HL-60 (cell line): ENCODE measurements at regions not wholly inside any gene's neighbourhood (a gene's known extent, or its start where the extent isn't known, plus 50 kb on each side); places are given as distances from the start of the nearest gene placed in this dataset.

Source experiments
- DNase-seq, 2 experiments: peaks; one replicate each; pipeline ENCODE4 v3.0.0-alpha.2; 2010 to 2020; ENCODE audit warnings: low read depth in 1 of 2, low spot score in 1 of 2
- H3K27ac ChIP-seq: fragments of 250-450 bp; sonication (Bioruptor Pico); replicated peaks from 2 replicates; pipeline ENCODE4 v1.5.1; 2020; ENCODE audit warnings: mild to moderate bottlenecking, moderate library complexity
- H3K27me3 ChIP-seq: fragments of 250-450 bp; sonication (Bioruptor Pico); 2 replicates; pipeline ENCODE4 v1.5.1; 2021; ENCODE audit warnings: mild to moderate bottlenecking, moderate library complexity; ENCODE audit not compliant: insufficient read depth, poor library complexity, severe bottlenecking
- H3K4me3 ChIP-seq: replicated peaks from 2 replicates; pipeline ENCODE4 v1.5.1; 2011; ENCODE audit warnings: mild to moderate bottlenecking, control low read depth, low read length; ENCODE audit not compliant: insufficient read depth
- GABPA ChIP-seq: IDR thresholded peaks from 2 replicates; pipeline ENCODE4 v1.6.1; 2012; ENCODE audit warnings: low read depth
- POLR2AphosphoS5 ChIP-seq: IDR thresholded peaks from 2 replicates; pipeline ENCODE4 v1.6.1; 2012; ENCODE audit warnings: low read depth
- SPI1 ChIP-seq: IDR thresholded peaks from 2 replicates; pipeline ENCODE4 v1.6.1; 2012; ENCODE audit warnings: low read depth, mild to moderate bottlenecking, borderline replicate concordance
- TF ChIP-seq, protein P1 (sequence below): IDR thresholded peaks from 2 replicates; pipeline ENCODE4 v1.6.1; 2012; ENCODE audit warnings: low read depth; ENCODE audit not compliant: insufficient replicate concordance
- TF ChIP-seq, protein P2 (sequence below): IDR thresholded peaks from one replicate; pipeline ENCODE4 v1.5.1; 2011; ENCODE audit warnings: low read length, control low read depth, inconsistent platforms; ENCODE audit not compliant: insufficient read depth

DNA sequence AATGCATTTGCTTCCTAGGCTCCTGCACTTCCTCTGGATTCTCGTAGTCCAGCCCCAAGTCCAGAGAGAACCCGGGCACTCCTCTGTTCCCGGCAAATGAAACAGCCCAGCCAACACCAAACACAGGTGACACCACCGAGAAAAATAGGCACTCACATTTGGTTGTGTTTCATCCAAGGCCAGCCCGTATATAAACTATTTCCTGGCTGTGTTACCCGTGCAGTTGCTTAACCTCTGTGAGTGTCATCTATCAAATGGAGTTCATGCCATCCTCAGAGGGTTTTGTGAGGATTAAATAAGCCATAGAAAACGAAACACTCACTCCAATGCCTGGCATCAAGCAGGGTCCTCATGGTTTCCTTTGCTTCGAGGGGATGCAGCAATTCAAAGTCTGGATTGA lies 115.2 kb downstream of the BOD1 start:
- DNase-seq = no peak
- Histone ChIP-seq H3K27me3 (no peaks in the 10 kb centered on the region), H3K4me3 (no peak overlapping the region), H3K27ac (no peak overlapping the region)
- TF ChIP-seq GABPA (no peak), SPI1 (no peak), POLR2AphosphoS5 (no peak)
- TF ChIP-seq, protein P1, sequence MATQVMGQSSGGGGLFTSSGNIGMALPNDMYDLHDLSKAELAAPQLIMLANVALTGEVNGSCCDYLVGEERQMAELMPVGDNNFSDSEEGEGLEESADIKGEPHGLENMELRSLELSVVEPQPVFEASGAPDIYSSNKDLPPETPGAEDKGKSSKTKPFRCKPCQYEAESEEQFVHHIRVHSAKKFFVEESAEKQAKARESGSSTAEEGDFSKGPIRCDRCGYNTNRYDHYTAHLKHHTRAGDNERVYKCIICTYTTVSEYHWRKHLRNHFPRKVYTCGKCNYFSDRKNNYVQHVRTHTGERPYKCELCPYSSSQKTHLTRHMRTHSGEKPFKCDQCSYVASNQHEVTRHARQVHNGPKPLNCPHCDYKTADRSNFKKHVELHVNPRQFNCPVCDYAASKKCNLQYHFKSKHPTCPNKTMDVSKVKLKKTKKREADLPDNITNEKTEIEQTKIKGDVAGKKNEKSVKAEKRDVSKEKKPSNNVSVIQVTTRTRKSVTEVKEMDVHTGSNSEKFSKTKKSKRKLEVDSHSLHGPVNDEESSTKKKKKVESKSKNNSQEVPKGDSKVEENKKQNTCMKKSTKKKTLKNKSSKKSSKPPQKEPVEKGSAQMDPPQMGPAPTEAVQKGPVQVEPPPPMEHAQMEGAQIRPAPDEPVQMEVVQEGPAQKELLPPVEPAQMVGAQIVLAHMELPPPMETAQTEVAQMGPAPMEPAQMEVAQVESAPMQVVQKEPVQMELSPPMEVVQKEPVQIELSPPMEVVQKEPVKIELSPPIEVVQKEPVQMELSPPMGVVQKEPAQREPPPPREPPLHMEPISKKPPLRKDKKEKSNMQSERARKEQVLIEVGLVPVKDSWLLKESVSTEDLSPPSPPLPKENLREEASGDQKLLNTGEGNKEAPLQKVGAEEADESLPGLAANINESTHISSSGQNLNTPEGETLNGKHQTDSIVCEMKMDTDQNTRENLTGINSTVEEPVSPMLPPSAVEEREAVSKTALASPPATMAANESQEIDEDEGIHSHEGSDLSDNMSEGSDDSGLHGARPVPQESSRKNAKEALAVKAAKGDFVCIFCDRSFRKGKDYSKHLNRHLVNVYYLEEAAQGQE = no peak
- TF ChIP-seq, protein P2, sequence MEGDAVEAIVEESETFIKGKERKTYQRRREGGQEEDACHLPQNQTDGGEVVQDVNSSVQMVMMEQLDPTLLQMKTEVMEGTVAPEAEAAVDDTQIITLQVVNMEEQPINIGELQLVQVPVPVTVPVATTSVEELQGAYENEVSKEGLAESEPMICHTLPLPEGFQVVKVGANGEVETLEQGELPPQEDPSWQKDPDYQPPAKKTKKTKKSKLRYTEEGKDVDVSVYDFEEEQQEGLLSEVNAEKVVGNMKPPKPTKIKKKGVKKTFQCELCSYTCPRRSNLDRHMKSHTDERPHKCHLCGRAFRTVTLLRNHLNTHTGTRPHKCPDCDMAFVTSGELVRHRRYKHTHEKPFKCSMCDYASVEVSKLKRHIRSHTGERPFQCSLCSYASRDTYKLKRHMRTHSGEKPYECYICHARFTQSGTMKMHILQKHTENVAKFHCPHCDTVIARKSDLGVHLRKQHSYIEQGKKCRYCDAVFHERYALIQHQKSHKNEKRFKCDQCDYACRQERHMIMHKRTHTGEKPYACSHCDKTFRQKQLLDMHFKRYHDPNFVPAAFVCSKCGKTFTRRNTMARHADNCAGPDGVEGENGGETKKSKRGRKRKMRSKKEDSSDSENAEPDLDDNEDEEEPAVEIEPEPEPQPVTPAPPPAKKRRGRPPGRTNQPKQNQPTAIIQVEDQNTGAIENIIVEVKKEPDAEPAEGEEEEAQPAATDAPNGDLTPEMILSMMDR = no peak

DNA sequence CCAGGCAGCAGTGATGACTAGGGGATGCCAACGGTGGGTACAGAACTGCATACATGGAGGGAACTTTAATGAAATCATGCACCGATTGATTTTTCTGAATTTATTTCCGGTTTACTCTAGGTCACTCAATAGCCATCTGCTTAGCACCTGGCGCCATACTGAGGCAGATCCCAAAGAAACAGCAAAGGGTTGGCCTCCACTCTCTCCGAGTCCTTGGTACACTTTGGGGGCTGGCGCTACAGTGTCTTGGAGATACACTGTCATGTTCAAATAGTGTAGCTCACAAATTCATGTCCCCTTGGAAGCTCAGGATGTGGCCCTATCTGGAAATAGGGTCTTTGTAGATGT lies 116.3 kb downstream of the BOD1 start:
- Histone ChIP-seq H3K27ac (no peak overlapping the region), H3K27me3 (no peaks in the 10 kb centered on the region), H3K4me3 (no peak overlapping the region)
- no peak for DNase-seq
- TF ChIP-seq SPI1 (no peak), POLR2AphosphoS5 (no peak)
- TF ChIP-seq, protein P1 = no peak
- TF ChIP-seq, protein P2 = no peak

DNA sequence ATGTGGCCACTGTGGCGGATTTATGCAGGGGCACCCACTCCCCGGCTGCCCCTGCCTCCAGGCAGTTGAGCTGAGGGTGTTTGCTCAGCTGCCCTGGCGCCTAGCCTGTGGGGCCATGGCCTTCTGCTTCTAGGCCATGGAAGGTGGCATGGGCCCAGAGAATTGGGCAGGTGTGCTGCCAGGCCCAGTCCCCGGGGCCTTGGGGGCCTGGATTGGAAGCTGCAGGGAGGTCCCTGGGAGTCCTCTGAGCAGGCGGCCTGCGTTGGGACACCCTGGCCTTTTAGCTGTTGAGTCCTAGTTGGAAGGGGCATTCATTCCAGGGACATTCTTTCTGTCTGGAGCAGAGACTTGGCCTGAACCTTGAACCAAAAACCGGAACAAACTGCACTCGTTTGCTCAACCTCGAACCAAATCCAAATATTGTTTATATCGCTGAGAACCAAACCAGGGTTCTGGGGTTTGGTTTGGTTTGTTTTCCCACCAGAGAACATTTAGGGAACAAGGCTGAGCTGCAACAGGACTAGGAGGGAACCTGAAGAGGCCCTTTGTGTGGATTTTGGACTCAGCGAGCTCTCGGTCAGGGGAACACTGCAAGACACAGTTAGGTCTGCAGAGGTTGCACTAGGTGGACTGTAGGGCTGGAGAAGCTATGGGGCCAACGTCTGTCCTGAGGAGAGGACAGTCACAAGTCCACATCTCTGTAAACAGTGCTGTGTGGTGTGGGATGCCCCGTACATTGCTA lies 116.8 kb downstream of the BOD1 start:
- Histone ChIP-seq H3K27ac (no peak overlapping the region), H3K27me3 (no peaks in the 10 kb centered on the region)

More for the DNA sequence above, 116.8 kb downstream of the BOD1 start:
- no peak for DNase-seq
- no peak overlapping the region for H3K4me3 ChIP-seq
- TF ChIP-seq, protein P1 = no peak
- TF ChIP-seq GABPA (no peak), SPI1 (no peak), POLR2AphosphoS5 (no peak)
- TF ChIP-seq, protein P2 = no peak
